HepG2 (cell line): ENCODE measurements at regions not wholly inside any gene's neighbourhood (a gene's known extent, or its start where the extent isn't known, plus 50 kb on each side); places are given as distances from the start of the nearest gene placed in this dataset.

Experiments used
- GATA4 ChIP-seq: sonication (generic); IDR thresholded peaks from 2 replicates; pipeline ENCODE4 v1.6.1; 2016; ENCODE audit warnings: antibody characterized with exemption, low read depth, borderline replicate concordance
- HNF1B ChIP-seq: sonication (generic); formaldehyde crosslinking; IDR thresholded peaks from 2 replicates; pipeline ENCODE4 v1.5.1; 2020; ENCODE audit warnings: mild to moderate bottlenecking, moderate library complexity, missing genetic modification reagents
- MAFK ChIP-seq, 2 experiments: IDR thresholded peaks in 1 of 2; conservative IDR thresholded peaks in 1 of 2; 2 replicates each; pipeline ENCODE4 v1.6.1; 2011; ENCODE audit warnings: improper control_type of control experiment in 2 of 2, low read length in 2 of 2
- NBN ChIP-seq: fragments of 450-650 bp; conservative IDR thresholded peaks from 2 replicates; pipeline ENCODE4 v1.6.1; 2017
- POGK ChIP-seq: sonication (generic); formaldehyde crosslinking; conservative IDR thresholded peaks from 2 replicates; pipeline ENCODE4 v1.8.0; 2022; ENCODE audit warnings: mild to moderate bottlenecking, moderate library complexity, missing genetic modification reagents
- REXO4 ChIP-seq: sonication (generic); formaldehyde crosslinking; IDR thresholded peaks from 2 replicates; pipeline ENCODE4 v1.8.0; 2022; ENCODE audit warnings: missing genetic modification reagents, mild to moderate bottlenecking, borderline replicate concordance
- THYN1 ChIP-seq: sonication (generic); formaldehyde crosslinking; IDR thresholded peaks from 2 replicates; pipeline ENCODE4 v1.8.1; 2023; ENCODE audit warnings: low read depth, mild to moderate bottlenecking, moderate library complexity, missing genetic modification reagents, borderline replicate concordance
- ZBTB40 ChIP-seq, 2 experiments: fragments of 450-650 bp in 1 of 2; sonication (generic) in 1 of 2; formaldehyde crosslinking in 1 of 2; IDR thresholded peaks; 2 replicates each; pipeline versions ENCODE4 v1.6.1 to v1.8.0; 2016 to 2022; ENCODE audit warnings: antibody characterized with exemption in 1 of 2, mild to moderate bottlenecking in 1 of 2, missing genetic modification reagents in 1 of 2
- ZFP91 ChIP-seq: sonication (generic); formaldehyde crosslinking; IDR thresholded peaks from 2 replicates; pipeline ENCODE4 v1.9.0; 2022; ENCODE audit warnings: missing genetic modification reagents, mild to moderate bottlenecking, borderline replicate concordance
- ZHX1 ChIP-seq: sonication (generic); formaldehyde crosslinking; IDR thresholded peaks from 2 replicates; pipeline ENCODE4 v1.8.1; 2022; ENCODE audit warnings: low read depth, mild to moderate bottlenecking, missing genetic modification reagents

- TF ChIP-seq ZHX1 (CRISPR knock-in tag): no peak
- TF ChIP-seq GATA4: no peak
- TF ChIP-seq ZFP91 (CRISPR knock-in tag): no peak
- TF ChIP-seq HNF1B: no peak
- TF ChIP-seq NBN: no peak
- no peak for TF ChIP-seq THYN1 (CRISPR knock-in tag)
- TF ChIP-seq MAFK (conservative IDR thresholded peaks at IDR 0.05 in 1 of 2, IDR thresholded peaks at IDR 0.05 in 1 of 2; ENCODE audit: low read length in 2 of 2): no peak
- no peak for TF ChIP-seq REXO4 (CRISPR knock-in tag)
- no peak for TF ChIP-seq POGK (CRISPR knock-in tag)
- no peak for TF ChIP-seq ZBTB40 (IDR thresholded peaks at IDR 0.05)
- TF ChIP-seq ZBTB40 (CRISPR knock-in tag; IDR thresholded peaks at IDR 0.05): no peak
Measured at GRCh38 chr15:94036156-94036555, 195.2 kb upstream of the MCTP2 start (continued).
